DOHH2 (cell line): ENCODE measurements at regions not wholly inside any gene's neighbourhood (a gene's known extent, or its start where the extent isn't known, plus 50 kb on each side); places are given as distances from the start of the nearest gene placed in this dataset.
"Not testable (repeated sequence)": the region's sequence is repeated elsewhere in the genome, so short reads cannot be mapped to it uniquely, and the experiment has no call there.

Experiments
- H3F3A ChIP-seq: fragments of 200-600 bp; sonication (generic), shearing (Covaris generic); 2 replicates; pipeline ENCODE4 v1.6.0; 2016; ENCODE audit warnings: antibody characterized with exemption, mild to moderate bottlenecking; ENCODE audit not compliant: control insufficient read depth, insufficient read depth
- H3K27ac ChIP-seq: fragments of 200-600 bp; sonication (generic); 2 replicates; pipeline ENCODE4 v1.5.1; 2014; ENCODE audit warnings: low read depth, mild to moderate bottlenecking, low read length, moderate library complexity
- H3K27me3 ChIP-seq: fragments of 200-600 bp; sonication (generic); 2 replicates; pipeline ENCODE4 v1.6.1; 2014; ENCODE audit warnings: mild to moderate bottlenecking, low read length, mixed read lengths; ENCODE audit not compliant: control insufficient read depth
- H3K36me3 ChIP-seq: fragments of 200-600 bp; sonication (generic); 2 replicates; pipeline ENCODE4 v1.6.1; 2014; ENCODE audit warnings: mild to moderate bottlenecking, low read length, moderate library complexity, mixed read lengths; ENCODE audit not compliant: control insufficient read depth
- H3K4me1 ChIP-seq: fragments of 200-600 bp; sonication (generic); 2 replicates; pipeline ENCODE4 v1.6.1; 2014; ENCODE audit warnings: mild to moderate bottlenecking, low read length, mixed read lengths; ENCODE audit not compliant: control insufficient read depth
- H3K4me2 ChIP-seq: fragments of 200-600 bp; sonication (generic); 2 replicates; pipeline ENCODE4 v1.6.0; 2014; ENCODE audit warnings: mild to moderate bottlenecking, low read length, moderate library complexity
- H3K4me3 ChIP-seq: fragments of 200-600 bp; sonication (generic); 2 replicates; pipeline ENCODE4 v1.5.1; 2014; ENCODE audit warnings: mild to moderate bottlenecking, low read length, mixed read lengths
- H3K79me2 ChIP-seq: fragments of 200-600 bp; sonication (generic); 2 replicates; pipeline ENCODE4 v1.6.1; 2014; ENCODE audit warnings: mild to moderate bottlenecking, low read length, mixed read lengths; ENCODE audit not compliant: control insufficient read depth
- H3K9me2 ChIP-seq: fragments of 200-600 bp; sonication (generic); replicated peaks from 2 replicates; pipeline ENCODE4 v1.6.1; 2014; ENCODE audit warnings: mild to moderate bottlenecking, low read length, mixed read lengths; ENCODE audit not compliant: control insufficient read depth
- H3K9me3 ChIP-seq: fragments of 200-600 bp; sonication (generic); 2 replicates; pipeline ENCODE4 v1.6.1; 2014; ENCODE audit warnings: antibody characterized with exemption, low read length, mixed read lengths; ENCODE audit not compliant: control insufficient read depth, insufficient read depth
- H4K20me1 ChIP-seq: fragments of 200-600 bp; sonication (generic); 2 replicates; pipeline ENCODE4 v1.6.0; 2014; ENCODE audit warnings: low read depth, mild to moderate bottlenecking, antibody characterized with exemption, low read length, moderate library complexity; ENCODE audit not compliant: control insufficient read depth, insufficient read depth
- EZH2phosphoT487 ChIP-seq: fragments of 200-600 bp; sonication (generic); IDR thresholded peaks from 2 replicates; pipeline ENCODE4 v1.6.1; 2017; ENCODE audit warnings: borderline replicate concordance, mild to moderate bottlenecking, antibody characterized with exemption, low read length, moderate library complexity, mixed read lengths
- TF ChIP-seq, protein P1 (sequence below): fragments of 200-600 bp; sonication (generic); IDR thresholded peaks from one replicate; pipeline ENCODE4 v1.5.1; 2014; ENCODE audit warnings: antibody characterized with exemption, mild to moderate bottlenecking, low read depth, low read length; ENCODE audit not compliant: poor library complexity, severe bottlenecking

GRCh38 chr15:21261965-21262850, 178.1 kb downstream of the POTEB3 start:
- Histone ChIP-seq H3K79me2 (no peaks in the 10 kb centered on the region), H3F3A (no peaks in the 10 kb centered on the region), H3K27ac (no peak overlapping the region), H3K4me1 (peaks cover 7% of the 10 kb centered on the region), H3K4me2 (no peak overlapping the region), H3K9me2 (no peaks in the 10 kb centered on the region), H4K20me1 (no peaks in the 10 kb centered on the region), H3K36me3 (no peaks in the 10 kb centered on the region), H3K27me3 (no peaks in the 10 kb centered on the region), H3K4me3 (no peak overlapping the region), H3K9me3 (peaks cover 21% of the 10 kb centered on the region; the same call in 1 of the 2 replicates)
- no peak for TF ChIP-seq EZH2phosphoT487
- TF ChIP-seq, protein P1, sequence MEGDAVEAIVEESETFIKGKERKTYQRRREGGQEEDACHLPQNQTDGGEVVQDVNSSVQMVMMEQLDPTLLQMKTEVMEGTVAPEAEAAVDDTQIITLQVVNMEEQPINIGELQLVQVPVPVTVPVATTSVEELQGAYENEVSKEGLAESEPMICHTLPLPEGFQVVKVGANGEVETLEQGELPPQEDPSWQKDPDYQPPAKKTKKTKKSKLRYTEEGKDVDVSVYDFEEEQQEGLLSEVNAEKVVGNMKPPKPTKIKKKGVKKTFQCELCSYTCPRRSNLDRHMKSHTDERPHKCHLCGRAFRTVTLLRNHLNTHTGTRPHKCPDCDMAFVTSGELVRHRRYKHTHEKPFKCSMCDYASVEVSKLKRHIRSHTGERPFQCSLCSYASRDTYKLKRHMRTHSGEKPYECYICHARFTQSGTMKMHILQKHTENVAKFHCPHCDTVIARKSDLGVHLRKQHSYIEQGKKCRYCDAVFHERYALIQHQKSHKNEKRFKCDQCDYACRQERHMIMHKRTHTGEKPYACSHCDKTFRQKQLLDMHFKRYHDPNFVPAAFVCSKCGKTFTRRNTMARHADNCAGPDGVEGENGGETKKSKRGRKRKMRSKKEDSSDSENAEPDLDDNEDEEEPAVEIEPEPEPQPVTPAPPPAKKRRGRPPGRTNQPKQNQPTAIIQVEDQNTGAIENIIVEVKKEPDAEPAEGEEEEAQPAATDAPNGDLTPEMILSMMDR = no peak

GRCh38 chr15:21261396-21261964, 178.8 kb downstream of the POTEB3 start:
- Histone ChIP-seq H4K20me1 (no peaks in the 10 kb centered on the region), H3K9me3 (peaks cover 21% of the 10 kb centered on the region; the same call in 1 of the 2 replicates)

GRCh38 chr15:21260966-21261395, 179.3 kb downstream of the POTEB3 start:
- Histone ChIP-seq H3K4me2 (no peak overlapping the region), H3K36me3 (no peaks in the 10 kb centered on the region), H3F3A (no peaks in the 10 kb centered on the region), H3K27me3 (no peaks in the 10 kb centered on the region), H3K4me3 (no peak overlapping the region), H3K79me2 (no peaks in the 10 kb centered on the region), H3K4me1 (peaks cover 6% of the 10 kb centered on the region), H3K9me2 (no peaks in the 10 kb centered on the region), H3K27ac (no peak overlapping the region), H4K20me1 (no peaks in the 10 kb centered on the region), H3K9me3 (peaks cover 21% of the 10 kb centered on the region; the same call in 1 of the 2 replicates)
- no peak for TF ChIP-seq EZH2phosphoT487
- TF ChIP-seq, protein P1 = no peak

More at GRCh38 chr15:21261396-21261964, 178.8 kb downstream of the POTEB3 start:
- no peak overlapping the region for H3K4me2 ChIP-seq
- no peak overlapping the region for H3K27ac ChIP-seq
- H3K4me1 ChIP-seq = peaks cover 7% of the 10 kb centered on the region
- no peak overlapping the region for H3K4me3 ChIP-seq
- no peaks in the 10 kb centered on the region for H3K79me2 ChIP-seq
- no peaks in the 10 kb centered on the region for H3K27me3 ChIP-seq
- H3K9me2 ChIP-seq = no peaks in the 10 kb centered on the region
- no peaks in the 10 kb centered on the region for H3K36me3 ChIP-seq
- TF ChIP-seq EZH2phosphoT487 = no peak
- TF ChIP-seq, protein P1 = no peak
- H3F3A ChIP-seq = no peaks in the 10 kb centered on the region

- H3K9me3 ChIP-seq = peaks cover 21% of the 10 kb centered on the region; the same call in 1 of the 2 replicates
- not testable (repeated sequence) for H3K4me2 ChIP-seq
Measured at GRCh38 chr15:21258635-21259034, 181.7 kb downstream of the POTEB3 start.

DNA sequence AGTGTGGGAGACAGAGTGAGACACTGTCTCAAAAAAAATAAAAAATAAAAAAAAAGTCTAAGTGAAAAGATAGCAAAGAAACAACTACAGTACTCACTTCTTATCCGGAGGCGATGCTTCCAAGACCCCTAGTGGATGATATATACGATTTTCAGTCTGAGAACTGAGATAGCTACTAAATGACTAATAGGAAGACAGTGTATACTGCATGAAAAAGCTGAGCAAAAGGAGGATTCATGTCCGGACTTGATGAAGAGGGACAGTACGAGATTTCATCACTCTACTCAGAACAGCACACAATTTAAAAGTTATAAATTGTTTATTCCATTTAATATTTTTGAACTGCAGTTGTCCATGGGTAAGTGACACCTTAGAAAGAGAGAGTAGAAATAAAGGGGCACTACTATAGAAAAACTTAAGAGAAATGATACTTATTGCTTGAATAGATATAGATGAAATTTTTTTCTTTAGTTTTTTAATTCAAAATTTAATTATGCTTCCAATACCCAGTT, 190.7 kb downstream of the POTEB3 start:
- H3K4me1 ChIP-seq, H3K4me2 ChIP-seq, H3K27me3 ChIP-seq: not testable (repeated sequence)

More at GRCh38 chr15:21258635-21259034, 181.7 kb downstream of the POTEB3 start:
- H3K27me3 ChIP-seq, H3K9me2 ChIP-seq, H3K4me1 ChIP-seq, H3K79me2 ChIP-seq, H3K36me3 ChIP-seq, H4K20me1 ChIP-seq, H3K27ac ChIP-seq, H3F3A ChIP-seq, H3K4me3 ChIP-seq: not testable (repeated sequence)

More for the DNA sequence above, 190.7 kb downstream of the POTEB3 start:
- H3F3A ChIP-seq, H3K36me3 ChIP-seq, H3K4me3 ChIP-seq, H3K79me2 ChIP-seq, H3K27ac ChIP-seq, H3K9me3 ChIP-seq, H4K20me1 ChIP-seq, H3K9me2 ChIP-seq: not testable (repeated sequence)
